DND-41 (cell line): ENCODE measurements at regions not wholly inside any gene's neighbourhood (a gene's known extent, or its start where the extent isn't known, plus 50 kb on each side); places are given as distances from the start of the nearest gene placed in this dataset.

Source experiments
- ATAC-seq: fragments of 200-7000 bp; cut with Tn5 transposase; 3 replicates; pipeline ENCODE4 v1.9.1; 2021; ENCODE audit warnings: low read depth; ENCODE audit not compliant: insufficient read depth
- DNase-seq: peaks from one replicate; pipeline ENCODE4 v3.0.0-alpha.2; 2020
- H2AFZ ChIP-seq: 2 replicates; pipeline ENCODE4 v1.6.0; 2012; ENCODE audit warnings: low read depth, low read length
- H3K27ac ChIP-seq: 2 replicates; pipeline ENCODE4 v1.5.1; 2012; ENCODE audit warnings: low read length, inconsistent platforms
- H3K27me3 ChIP-seq: fragments of 200-600 bp; sonication (generic); 2 replicates; pipeline ENCODE4 v1.6.0; 2012; ENCODE audit warnings: low read length, mild to moderate bottlenecking, inconsistent platforms; ENCODE audit not compliant: insufficient read depth, poor library complexity
- H3K36me3 ChIP-seq: 2 replicates; pipeline ENCODE4 v1.5.1; 2012; ENCODE audit warnings: low read length, inconsistent platforms; ENCODE audit not compliant: insufficient read depth
- H3K4me1 ChIP-seq: 2 replicates; pipeline ENCODE4 v1.5.1; 2012; ENCODE audit warnings: mild to moderate bottlenecking, low read length; ENCODE audit not compliant: insufficient read depth
- H3K4me2 ChIP-seq: 2 replicates; pipeline ENCODE4 v1.6.0; 2012; ENCODE audit warnings: mild to moderate bottlenecking, moderate library complexity, low read length, inconsistent platforms; ENCODE audit not compliant: insufficient read depth
- H3K4me3 ChIP-seq, 2 experiments: fragments of 200-600 bp in 1 of 2; shearing (Covaris generic) in 1 of 2; 2 replicates each; pipeline ENCODE4 v1.5.1; 2012 to 2016; ENCODE audit warnings: inconsistent platforms in 2 of 2, low read length in 2 of 2, mild to moderate bottlenecking in 2 of 2, low read depth in 1 of 2, moderate library complexity in 1 of 2
- H3K79me2 ChIP-seq: 2 replicates; pipeline ENCODE4 v1.6.0; 2012; ENCODE audit warnings: low read length, inconsistent platforms; ENCODE audit not compliant: insufficient read depth
- H3K9ac ChIP-seq: 2 replicates; pipeline ENCODE4 v1.6.0; 2012; ENCODE audit warnings: low read depth, mild to moderate bottlenecking, inconsistent platforms, low read length, moderate library complexity
- H3K9me3 ChIP-seq: 2 replicates; pipeline ENCODE4 v1.5.1; 2012; ENCODE audit warnings: low read length, moderate library complexity, mild to moderate bottlenecking, inconsistent platforms; ENCODE audit not compliant: insufficient read depth, severe bottlenecking
- H4K20me1 ChIP-seq: 2 replicates; pipeline ENCODE4 v1.6.0; 2012; ENCODE audit warnings: low read length; ENCODE audit not compliant: insufficient read depth
- EZH2 ChIP-seq: IDR thresholded peaks from 3 replicates; pipeline ENCODE4 v1.6.1; 2012; ENCODE audit warnings: borderline replicate concordance, low read depth, mild to moderate bottlenecking, moderate library complexity, low read length, inconsistent platforms; ENCODE audit not compliant: severe bottlenecking
- TF ChIP-seq, protein P1 (sequence below): IDR thresholded peaks from 2 replicates; pipeline ENCODE4 v1.5.1; 2012; ENCODE audit warnings: borderline replicate concordance, low read length, moderate library complexity, mild to moderate bottlenecking; ENCODE audit not compliant: poor library complexity, severe bottlenecking; ENCODE audit errors: extremely low read depth

DNA sequence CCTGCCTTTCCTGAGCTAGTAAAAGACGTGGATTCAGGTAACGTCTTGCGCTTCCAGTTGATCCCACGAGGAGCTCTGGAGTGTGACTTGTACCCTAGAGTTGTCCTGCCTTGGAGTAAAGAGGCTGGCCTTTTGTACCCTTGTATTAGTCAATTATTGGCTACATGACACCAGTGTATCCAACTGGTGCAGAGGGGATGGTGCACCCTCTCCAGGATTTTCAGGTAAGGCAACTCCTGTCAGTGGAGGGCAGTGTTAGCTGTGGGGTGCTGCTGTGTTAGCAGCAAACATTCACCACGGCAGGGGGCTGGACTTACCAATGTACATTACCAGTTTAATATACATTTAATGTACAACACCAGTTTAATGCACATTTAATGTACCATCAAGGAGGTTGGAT is 233.5 kb downstream of the MIAT start:
- Histone ChIP-seq H3K4me2 (no peak overlapping the region), H4K20me1 (no peaks in the 10 kb centered on the region), H3K9me3 (no peaks in the 10 kb centered on the region), H3K4me3 (no peak overlapping the region), H3K9ac (no peak overlapping the region), H3K27me3 (no peaks in the 10 kb centered on the region), H3K27ac (no peak overlapping the region), H3K36me3 (no peaks in the 10 kb centered on the region), H3K79me2 (no peaks in the 10 kb centered on the region), H2AFZ (no peak overlapping the region), H3K4me1 (no peaks in the 10 kb centered on the region)
- no peak for TF ChIP-seq EZH2
- TF ChIP-seq, protein P1, sequence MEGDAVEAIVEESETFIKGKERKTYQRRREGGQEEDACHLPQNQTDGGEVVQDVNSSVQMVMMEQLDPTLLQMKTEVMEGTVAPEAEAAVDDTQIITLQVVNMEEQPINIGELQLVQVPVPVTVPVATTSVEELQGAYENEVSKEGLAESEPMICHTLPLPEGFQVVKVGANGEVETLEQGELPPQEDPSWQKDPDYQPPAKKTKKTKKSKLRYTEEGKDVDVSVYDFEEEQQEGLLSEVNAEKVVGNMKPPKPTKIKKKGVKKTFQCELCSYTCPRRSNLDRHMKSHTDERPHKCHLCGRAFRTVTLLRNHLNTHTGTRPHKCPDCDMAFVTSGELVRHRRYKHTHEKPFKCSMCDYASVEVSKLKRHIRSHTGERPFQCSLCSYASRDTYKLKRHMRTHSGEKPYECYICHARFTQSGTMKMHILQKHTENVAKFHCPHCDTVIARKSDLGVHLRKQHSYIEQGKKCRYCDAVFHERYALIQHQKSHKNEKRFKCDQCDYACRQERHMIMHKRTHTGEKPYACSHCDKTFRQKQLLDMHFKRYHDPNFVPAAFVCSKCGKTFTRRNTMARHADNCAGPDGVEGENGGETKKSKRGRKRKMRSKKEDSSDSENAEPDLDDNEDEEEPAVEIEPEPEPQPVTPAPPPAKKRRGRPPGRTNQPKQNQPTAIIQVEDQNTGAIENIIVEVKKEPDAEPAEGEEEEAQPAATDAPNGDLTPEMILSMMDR, result peak; percentile 11
- ATAC-seq (no peak), DNase-seq (no peak)

DNA sequence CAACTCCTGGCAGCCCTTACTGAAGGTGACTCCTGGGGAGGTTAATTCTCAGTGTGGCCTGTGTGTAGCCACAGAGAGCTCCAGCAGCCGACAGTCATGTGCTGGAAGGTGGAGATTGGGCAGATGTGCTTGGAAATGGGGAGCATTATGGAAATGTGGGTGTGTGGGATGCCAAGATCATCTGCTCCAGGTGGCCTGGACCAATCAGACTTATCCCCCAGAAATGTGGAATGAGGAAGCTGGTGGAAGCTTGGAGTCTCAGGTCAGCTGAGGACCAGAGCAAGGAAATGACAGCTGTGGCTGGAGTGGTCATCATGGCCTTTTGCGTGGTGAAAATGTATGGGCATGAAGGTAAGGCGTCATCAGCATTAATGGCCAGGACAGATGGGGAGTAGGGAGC is 234.0 kb downstream of the MIAT start:
- H3K4me2 ChIP-seq, result no peak overlapping the region
- H3K36me3 ChIP-seq, result no peaks in the 10 kb centered on the region
- H3K9me3 ChIP-seq, result no peaks in the 10 kb centered on the region
- no peak for TF ChIP-seq EZH2
- TF ChIP-seq, protein P1, result no peak
- no peak overlapping the region for H3K9ac ChIP-seq
- H4K20me1 ChIP-seq, result no peaks in the 10 kb centered on the region
- no peak overlapping the region for H3K4me3 ChIP-seq
- no peak overlapping the region for H2AFZ ChIP-seq
- H3K4me1 ChIP-seq, result no peaks in the 10 kb centered on the region
- H3K27me3 ChIP-seq, result no peaks in the 10 kb centered on the region
- no peak overlapping the region for H3K27ac ChIP-seq
- DNase-seq (no peak), ATAC-seq (no peak)
- no peaks in the 10 kb centered on the region for H3K79me2 ChIP-seq

DNA sequence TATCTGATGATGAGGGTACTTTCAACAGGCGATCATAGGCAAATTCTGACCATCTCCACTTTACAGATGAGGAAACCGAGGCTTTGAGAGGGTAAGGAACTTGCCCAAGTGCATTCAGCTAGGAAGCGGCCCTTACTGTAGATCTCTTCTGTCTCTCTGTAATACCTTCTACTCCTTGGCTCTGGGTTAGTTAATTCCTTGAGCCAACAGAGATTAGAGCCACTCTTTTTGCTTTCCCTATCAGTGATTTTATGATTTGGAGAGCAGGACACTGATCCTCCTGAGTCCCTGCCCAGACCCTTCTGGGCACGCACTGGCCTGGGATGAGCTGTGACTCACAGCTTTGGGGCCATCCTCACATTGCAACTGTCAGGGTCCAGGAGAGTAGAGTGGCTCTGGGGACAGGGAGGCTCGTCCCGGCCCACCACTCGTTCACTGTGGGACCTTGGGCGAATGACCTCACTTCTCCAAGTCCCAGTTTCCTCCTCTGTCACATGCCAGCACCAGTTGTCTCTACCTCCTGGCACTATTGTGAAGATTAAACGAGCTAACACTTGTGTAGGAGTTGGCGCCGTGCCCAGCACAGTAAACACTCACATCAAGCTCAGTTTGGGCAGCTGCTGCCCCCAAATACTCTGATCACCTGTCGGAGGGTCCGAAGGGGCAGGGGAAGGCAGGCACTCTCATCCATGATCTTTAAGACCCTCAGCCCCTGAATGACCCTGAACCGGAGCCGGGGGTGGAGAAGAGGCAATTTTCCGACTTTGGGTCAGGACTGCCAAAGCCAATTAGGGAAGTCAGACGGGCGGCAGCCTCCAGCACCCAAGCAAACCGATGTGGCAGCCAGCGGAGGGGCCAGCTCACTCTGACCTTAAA is 235.0 kb downstream of the MIAT start:
- H3K4me3 ChIP-seq, result no peak overlapping the region
- H3K79me2 ChIP-seq, result no peaks in the 10 kb centered on the region
- H3K27ac ChIP-seq, result no peak overlapping the region
- no peak overlapping the region for H3K9ac ChIP-seq
- no peaks in the 10 kb centered on the region for H3K27me3 ChIP-seq
- H3K36me3 ChIP-seq, result no peaks in the 10 kb centered on the region
- ATAC-seq (no peak), DNase-seq (no peak)
- no peak for TF ChIP-seq EZH2
- TF ChIP-seq, protein P1, result no peak
- H3K4me1 ChIP-seq, result no peaks in the 10 kb centered on the region
- H4K20me1 ChIP-seq, result no peaks in the 10 kb centered on the region
- no peak overlapping the region for H3K4me2 ChIP-seq
- no peak overlapping the region for H2AFZ ChIP-seq
- no peaks in the 10 kb centered on the region for H3K9me3 ChIP-seq
